Glutamatergic neuron (in vitro differentiated cells): ENCODE measurements at regions not wholly inside any gene's neighbourhood (a gene's known extent, or its start where the extent isn't known, plus 50 kb on each side); places are given as distances from the start of the nearest gene placed in this dataset.

Experiments used
- DNase-seq: peaks from one replicate; pipeline ENCODE4 v3.0.0; 2022
- H3K27ac Mint-ChIP-seq: one replicate; pipeline ENCODE4 v1.8.0; 2020; ENCODE audit warnings: mild to moderate bottlenecking, mixed read lengths, inconsistent platforms; ENCODE audit not compliant: unreplicated experiment
- H3K27me3 Mint-ChIP-seq: one replicate; pipeline ENCODE4 v1.8.0; 2020; ENCODE audit warnings: mild to moderate bottlenecking, moderate library complexity, mixed read lengths, inconsistent platforms; ENCODE audit not compliant: unreplicated experiment
- H3K36me3 Mint-ChIP-seq: one replicate; pipeline ENCODE4 v1.8.0; 2020; ENCODE audit warnings: mild to moderate bottlenecking, mixed read lengths, inconsistent platforms; ENCODE audit not compliant: unreplicated experiment
- H3K4me1 Mint-ChIP-seq: one replicate; pipeline ENCODE4 v1.8.0; 2020; ENCODE audit warnings: mild to moderate bottlenecking, low read depth, mixed read lengths, inconsistent platforms; ENCODE audit not compliant: unreplicated experiment
- H3K4me3 Mint-ChIP-seq: one replicate; pipeline ENCODE4 v1.8.0; 2020; ENCODE audit warnings: mild to moderate bottlenecking, mixed read lengths, inconsistent platforms; ENCODE audit not compliant: unreplicated experiment
- H3K9me3 Mint-ChIP-seq: one replicate; pipeline ENCODE4 v1.8.0; 2020; ENCODE audit warnings: mild to moderate bottlenecking, moderate library complexity, mixed read lengths, inconsistent platforms; ENCODE audit not compliant: unreplicated experiment
- CTCF ChIP-seq: fragments of 200-600 bp; sonication (generic); IDR thresholded peaks from one replicate; pipeline ENCODE4 v1.5.0; 2021; ENCODE audit not compliant: partially characterized antibody, unreplicated experiment

- H3K9me3 Mint-ChIP-seq, result peaks cover 4% of the 10 kb centered on the region
These were observed 458.6 kb upstream of the ETAA1 start for GRCh38 chr2:66938471-66938967.

GRCh38 chr2:66940080-66940479 is 457.1 kb upstream of the ETAA1 start:
- H3K9me3 Mint-ChIP-seq, result peaks cover 3% of the 10 kb centered on the region
- peaks cover 2% of the 10 kb centered on the region for H3K4me1 Mint-ChIP-seq
- H3K4me3 Mint-ChIP-seq, result no peak overlapping the region
- peaks cover 1% of the 10 kb centered on the region for H3K27me3 Mint-ChIP-seq
- H3K36me3 Mint-ChIP-seq, result no peaks in the 10 kb centered on the region
- no peak for DNase-seq
- no peak for TF ChIP-seq CTCF
- no peak overlapping the region for H3K27ac Mint-ChIP-seq

More at GRCh38 chr2:66938471-66938967, 458.6 kb upstream of the ETAA1 start:
- H3K4me3 Mint-ChIP-seq, result no peak overlapping the region
- DNase-seq, result no peak
- no peak overlapping the region for H3K27ac Mint-ChIP-seq
- TF ChIP-seq CTCF, result no peak
- H3K36me3 Mint-ChIP-seq, result no peaks in the 10 kb centered on the region
- H3K27me3 Mint-ChIP-seq, result peaks cover 4% of the 10 kb centered on the region
- H3K4me1 Mint-ChIP-seq, result peaks cover 5% of the 10 kb centered on the region

GRCh38 chr2:66948234-66948633 is 448.9 kb upstream of the ETAA1 start:
- no peak for TF ChIP-seq CTCF
- Mint-ChIP-seq H3K4me1 (no peaks in the 10 kb centered on the region), H3K27ac (no peak overlapping the region), H3K4me3 (no peak overlapping the region), H3K9me3 (peaks cover 4% of the 10 kb centered on the region), H3K27me3 (no peaks in the 10 kb centered on the region), H3K36me3 (no peaks in the 10 kb centered on the region)
- DNase-seq, result no peak

GRCh38 chr2:66957198-66957597 is 439.9 kb upstream of the ETAA1 start:
- Mint-ChIP-seq H3K36me3 (no peaks in the 10 kb centered on the region), H3K27me3 (no peaks in the 10 kb centered on the region), H3K9me3 (peaks cover 2% of the 10 kb centered on the region), H3K4me3 (no peak overlapping the region), H3K4me1 (no peaks in the 10 kb centered on the region), H3K27ac (no peak overlapping the region)
- no peak for DNase-seq
- TF ChIP-seq CTCF, result no peak

- no peak overlapping the region for H3K27ac Mint-ChIP-seq
- DNase-seq, result no peak
- no peaks in the 10 kb centered on the region for H3K4me1 Mint-ChIP-seq
- peaks cover 2% of the 10 kb centered on the region for H3K9me3 Mint-ChIP-seq
- TF ChIP-seq CTCF, result no peak
- no peaks in the 10 kb centered on the region for H3K36me3 Mint-ChIP-seq
- H3K27me3 Mint-ChIP-seq, result no peaks in the 10 kb centered on the region
- H3K4me3 Mint-ChIP-seq, result no peak overlapping the region
These were observed 439.5 kb upstream of the ETAA1 start for GRCh38 chr2:66957677-66958076.
